Kasumi-1 (cell line): ENCODE measurements at regions not wholly inside any gene's neighbourhood (a gene's known extent, or its start where the extent isn't known, plus 50 kb on each side); places are given as distances from the start of the nearest gene placed in this dataset.
A peak's percentile ranks its signal among the peaks of the same experiment; 100 is the strongest.
"Not testable (repeated sequence)": the region's sequence is repeated elsewhere in the genome, so short reads cannot be mapped to it uniquely, and the experiment has no call there.

Source experiments
- DNase-seq, 2 experiments: peaks; one replicate each; lab custom pipeline; 2025; lab: John Stamatoyannopoulos, UW

DNA sequence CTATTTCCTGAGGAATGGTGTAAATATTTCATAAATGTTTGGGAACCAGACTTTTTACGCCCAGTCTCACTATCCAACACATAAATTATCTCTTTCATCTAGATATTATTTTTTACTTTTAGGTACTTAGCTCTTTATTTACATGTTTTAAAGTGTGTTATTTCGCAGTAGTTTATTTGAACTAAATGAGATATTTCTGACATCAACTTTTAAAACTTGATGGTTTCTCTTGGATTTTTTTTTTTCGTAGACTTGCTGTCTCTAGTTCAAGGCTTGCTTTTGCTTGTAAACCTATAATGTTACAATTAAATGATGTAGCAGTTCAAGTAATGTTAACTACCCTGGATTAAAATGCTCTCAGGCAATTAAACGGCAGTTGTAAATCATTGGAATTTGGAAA lies 241.7 kb upstream of the PDE3A start:
- no peak for DNase-seq

DNA sequence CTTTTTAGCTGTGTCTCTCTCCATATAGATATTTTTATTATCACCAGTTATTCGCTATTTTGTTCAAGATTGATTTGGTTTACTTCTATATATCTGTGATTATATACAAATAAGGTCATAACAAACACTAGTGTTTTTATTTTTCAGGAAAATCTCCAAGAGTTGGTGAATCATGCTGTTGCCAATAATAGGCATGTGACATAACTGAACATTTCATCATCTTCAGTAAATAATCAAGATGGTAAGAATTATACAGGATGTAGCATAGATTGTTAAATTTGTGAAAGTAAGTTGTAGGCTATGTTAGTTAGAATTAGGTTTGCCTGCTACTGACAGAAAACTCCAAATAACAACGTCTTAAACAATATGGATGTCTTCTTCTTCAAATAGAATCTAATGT lies 240.9 kb upstream of the PDE3A start:
- no peak for DNase-seq

DNA sequence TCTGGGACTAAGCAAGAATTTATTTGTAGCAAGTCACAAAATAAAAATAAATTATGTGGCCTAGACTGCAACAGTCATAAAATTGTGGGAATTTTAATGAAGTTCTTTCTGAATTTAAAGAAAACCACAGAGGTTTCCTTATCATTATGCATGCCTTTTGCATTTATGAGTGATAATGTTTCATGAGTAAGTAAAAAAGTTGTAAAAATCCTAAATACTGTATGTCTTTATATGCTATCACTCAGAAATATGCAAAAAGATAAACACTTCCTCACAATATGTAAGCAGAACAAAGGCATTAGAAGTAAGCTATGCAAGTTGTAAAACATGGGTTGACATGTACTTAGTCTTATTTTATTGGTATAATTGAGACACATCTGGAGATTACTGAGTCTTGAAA lies 239.4 kb upstream of the PDE3A start:
- DNase-seq: no peak

DNA sequence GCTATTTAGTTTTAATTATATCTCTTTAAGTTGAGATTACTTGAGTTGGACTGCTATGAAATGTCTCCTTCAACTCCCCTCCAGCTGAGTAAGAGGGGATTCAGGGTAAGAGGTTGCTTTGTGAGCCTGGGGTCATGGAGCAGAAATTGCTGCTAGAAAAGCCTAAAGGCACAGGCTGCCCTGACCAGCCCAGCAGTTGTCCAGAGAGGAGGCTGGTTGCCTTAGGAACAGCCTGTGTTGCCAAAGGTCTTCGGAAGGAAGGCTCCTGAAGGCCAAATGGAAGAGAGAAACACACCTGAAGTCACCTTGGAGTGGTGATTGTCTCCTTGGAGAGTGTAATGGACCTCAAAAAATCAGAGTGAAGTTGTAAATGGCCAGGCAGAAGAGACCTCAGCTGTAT lies 235.5 kb upstream of the PDE3A start:
- DNase-seq: no peak

DNA sequence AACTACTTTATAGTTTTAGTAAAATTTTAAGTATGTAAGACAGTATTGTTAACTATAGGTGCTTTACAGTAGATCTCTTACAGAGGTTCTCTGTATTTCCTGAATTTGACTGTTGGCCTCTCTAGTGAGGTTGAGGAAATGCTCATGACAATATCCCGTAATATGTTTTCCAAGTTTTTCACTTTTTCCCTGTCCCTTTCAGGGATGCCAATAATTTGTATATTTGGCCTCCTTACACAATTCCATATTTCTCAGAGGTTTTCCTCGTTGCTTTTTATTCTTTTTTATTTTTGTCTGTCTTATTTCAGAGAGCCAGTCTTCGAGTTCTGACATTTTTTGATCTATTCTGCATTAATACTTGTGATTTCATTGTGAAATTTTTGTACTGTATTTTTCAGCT lies 233.7 kb upstream of the PDE3A start:
- no peak for DNase-seq

DNA sequence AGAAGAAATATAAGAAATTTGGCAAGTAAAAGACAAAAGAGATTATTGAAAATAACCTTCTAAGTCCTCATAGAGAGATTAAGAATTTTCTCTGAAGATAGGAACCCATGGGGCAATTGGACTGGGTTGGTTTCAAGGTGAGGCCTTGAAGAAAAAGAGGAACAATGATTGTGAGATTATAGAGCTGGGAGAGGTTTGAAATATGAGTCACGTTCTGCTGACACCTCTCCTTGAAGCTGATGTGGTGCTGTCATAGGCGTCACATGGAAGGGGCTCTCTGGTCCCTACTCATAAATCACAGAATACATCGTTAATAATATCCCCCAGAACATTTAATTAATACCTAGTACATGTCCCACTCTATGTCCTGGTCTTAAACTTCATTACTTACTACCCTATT lies 227.6 kb upstream of the PDE3A start:
- DNase-seq: no peak

DNA sequence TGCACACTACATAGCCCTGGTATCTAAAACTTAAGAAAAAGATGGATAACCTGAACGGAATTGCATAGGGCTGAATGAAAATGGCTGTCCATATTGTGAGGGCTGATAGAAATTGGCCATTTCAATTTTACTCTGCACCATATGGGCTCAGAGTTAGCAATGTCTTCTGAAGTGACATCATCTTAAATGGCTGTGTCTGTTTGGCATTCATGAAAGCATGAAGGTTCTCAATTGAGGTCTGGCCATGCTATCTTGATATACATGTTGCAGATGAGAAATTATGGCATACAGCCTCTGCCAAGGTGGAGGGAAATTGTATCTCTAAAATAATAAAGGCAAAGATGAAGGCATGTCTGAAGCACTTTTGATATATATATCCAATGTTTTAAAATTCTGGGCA lies 226.0 kb upstream of the PDE3A start:
- DNase-seq: no peak

DNA sequence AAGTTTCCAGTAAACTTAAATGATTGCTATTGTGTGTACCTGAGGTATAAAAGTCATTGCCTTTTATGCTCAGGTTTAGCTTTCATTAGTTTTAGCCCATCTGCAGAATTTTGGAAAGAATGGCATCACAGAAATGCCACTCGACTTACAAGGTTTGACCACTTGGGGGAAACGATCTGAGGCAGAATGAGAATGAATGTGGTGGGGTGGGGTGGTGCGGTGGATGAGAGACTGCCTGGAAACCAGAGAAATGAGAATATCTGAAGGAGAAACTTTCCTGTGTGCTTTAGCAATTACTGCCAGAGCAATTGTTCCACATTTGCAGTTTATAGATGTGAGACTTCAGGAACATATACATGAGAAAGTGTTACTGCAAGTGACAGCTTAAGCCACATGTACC lies 225.4 kb upstream of the PDE3A start:
- peak in 1 of 2 experiments; percentile 12 for DNase-seq

DNA sequence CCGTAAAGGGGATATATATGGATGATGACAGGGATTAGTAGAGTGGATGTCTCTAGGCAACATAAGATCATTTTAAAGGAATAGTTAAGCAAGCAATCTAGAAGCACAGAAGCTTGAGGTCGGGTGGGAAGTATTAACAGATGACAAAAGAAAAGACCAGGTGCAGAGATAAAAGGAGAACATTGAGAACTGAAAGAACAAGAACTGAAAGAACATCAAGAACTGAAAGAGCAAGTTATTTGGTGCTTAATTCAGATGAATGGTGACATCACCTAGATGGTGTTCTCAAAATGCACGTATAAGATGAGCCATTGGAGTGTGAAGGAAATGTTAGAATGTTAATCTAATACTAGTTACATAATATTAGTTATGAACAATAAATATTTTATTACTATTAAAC lies 224.0 kb upstream of the PDE3A start:
- no peak for DNase-seq

DNA sequence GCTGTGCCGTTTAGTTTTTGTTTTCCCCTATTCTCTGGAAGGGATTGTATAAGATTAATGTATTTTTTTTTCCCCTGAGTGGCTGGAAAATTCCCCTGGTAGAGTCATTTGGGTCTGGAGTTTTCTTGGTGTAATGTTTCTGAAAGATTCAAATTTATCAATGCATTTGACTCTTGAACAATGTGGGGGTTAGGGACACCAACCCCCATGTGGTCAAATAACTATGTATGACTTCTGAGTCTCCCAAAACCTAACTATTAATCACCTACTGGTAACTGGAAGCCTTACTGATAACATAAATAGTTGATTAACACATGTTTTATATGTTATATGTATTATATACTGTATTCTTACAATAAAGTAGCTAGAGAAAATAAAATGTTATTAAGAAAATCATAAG lies 220.1 kb upstream of the PDE3A start:
- no peak for DNase-seq

DNA sequence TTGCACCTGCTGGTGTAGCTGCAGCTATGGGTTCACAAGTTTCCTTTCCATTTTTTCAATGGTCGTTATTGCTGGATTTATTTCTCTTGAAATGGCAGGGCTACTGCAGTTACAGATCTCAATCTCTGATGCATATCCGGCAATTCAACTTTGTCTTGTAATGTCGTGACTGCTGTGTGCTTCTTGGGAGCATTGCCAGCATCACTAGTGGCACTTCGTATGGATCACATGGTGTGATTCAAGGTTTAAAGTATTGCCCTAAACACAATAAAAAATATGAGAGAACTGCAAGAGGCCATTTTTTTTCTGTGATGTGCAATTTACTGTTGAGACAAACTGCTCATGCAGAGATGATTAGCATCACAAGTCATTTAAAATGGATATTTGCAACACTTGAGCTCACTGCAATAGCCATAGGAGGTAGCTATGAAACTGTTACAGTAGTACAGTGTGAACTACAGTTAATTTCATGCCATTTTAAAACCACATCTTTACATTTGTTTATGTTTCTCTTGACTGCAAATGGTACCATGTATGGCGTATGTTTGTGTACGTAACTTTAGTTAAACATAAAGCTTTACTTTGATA lies 217.4 kb upstream of the PDE3A start:
- no peak for DNase-seq

DNA sequence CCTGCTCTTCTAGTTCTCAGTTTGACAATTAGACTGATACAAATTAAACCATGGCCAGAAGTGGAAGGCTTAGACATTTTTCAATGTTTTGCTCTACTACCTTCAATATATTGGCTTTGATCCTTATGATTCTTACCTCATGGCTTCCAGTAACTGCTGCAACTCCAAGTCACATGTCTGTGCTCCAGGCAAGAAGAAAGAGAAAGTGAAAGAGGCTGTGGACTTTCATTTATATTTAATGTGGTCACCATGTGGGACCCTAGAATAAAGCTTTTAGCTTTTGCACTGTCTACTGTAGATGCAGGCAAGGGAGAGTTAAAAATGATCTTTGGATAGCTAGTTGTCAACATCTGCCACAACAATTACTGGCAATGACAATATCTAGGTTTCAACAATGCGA lies 214.3 kb upstream of the PDE3A start:
- DNase-seq: peak in 1 of 2 experiments; percentile 20

DNA sequence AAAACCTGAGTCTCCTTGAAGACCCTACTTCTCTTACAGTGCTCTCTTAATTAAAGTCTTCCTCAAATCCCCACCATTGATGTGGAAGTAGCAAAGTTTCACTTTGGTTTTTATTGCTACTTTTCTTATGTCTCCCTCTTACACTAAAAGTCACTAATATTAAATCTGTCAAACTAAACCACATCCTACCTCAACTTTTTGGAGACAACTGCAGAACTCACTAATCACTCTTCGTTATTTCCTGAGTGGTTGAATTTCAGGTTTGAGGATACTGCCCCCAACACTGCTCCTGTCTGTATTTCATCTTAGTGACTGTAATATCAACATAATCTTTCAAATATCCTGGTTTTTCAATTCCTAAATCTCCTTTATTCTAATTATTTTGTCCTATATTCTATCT lies 213.0 kb upstream of the PDE3A start:
- peak in 1 of 2 experiments; percentile 2 for DNase-seq

DNA sequence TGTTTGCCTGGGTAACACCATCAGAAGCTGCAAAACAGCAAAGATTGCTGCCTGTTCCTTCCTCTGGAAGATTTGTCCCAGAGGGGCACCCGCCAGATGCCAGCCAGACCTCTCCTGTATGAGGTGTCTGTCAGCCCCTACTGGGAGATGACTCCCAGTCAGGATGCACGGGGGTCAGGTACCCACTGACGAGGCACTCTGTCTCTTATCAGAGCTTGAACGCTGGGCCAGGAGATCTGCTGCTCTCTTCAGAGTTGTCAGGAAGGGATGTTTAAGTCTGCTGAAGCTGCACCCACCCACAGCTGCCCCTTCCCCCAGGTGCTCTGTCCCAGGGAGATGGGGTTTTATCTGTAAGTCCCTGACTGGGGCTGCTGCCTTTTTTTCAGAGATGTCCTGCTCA lies 207.4 kb upstream of the PDE3A start:
- not testable (repeated sequence) for DNase-seq

DNA sequence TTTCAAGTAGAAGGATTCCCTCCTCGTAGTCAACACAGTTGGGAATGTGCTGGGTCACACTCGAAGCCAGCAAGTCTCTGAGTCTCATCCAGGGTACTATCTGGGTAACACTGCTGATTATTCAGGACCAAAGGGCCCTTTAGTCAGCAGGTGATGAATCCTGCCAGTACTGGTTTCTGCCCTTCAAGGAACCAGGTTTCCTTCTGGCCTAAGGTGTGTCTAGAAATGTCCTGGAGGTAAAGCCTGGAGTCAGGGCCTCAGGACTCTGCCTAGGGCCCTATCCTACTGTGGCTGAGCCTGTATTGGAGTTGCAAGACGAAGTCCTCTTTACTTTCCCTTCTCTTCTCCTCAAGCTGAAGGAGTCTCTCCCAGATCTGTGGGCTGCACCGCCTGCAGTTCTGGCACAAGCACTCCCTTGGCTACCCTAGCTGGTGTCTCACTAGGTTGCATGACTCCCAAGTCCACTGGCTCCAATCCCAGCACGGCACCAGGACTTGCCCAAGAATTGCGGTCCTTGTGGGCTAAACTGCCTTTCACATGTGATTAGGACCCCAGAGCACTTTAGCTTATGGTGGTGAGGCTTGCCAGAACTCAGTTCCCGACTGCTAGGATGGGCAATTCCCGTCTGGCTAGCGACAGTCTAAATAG lies 193.7 kb upstream of the PDE3A start:
- no peak for DNase-seq

DNA sequence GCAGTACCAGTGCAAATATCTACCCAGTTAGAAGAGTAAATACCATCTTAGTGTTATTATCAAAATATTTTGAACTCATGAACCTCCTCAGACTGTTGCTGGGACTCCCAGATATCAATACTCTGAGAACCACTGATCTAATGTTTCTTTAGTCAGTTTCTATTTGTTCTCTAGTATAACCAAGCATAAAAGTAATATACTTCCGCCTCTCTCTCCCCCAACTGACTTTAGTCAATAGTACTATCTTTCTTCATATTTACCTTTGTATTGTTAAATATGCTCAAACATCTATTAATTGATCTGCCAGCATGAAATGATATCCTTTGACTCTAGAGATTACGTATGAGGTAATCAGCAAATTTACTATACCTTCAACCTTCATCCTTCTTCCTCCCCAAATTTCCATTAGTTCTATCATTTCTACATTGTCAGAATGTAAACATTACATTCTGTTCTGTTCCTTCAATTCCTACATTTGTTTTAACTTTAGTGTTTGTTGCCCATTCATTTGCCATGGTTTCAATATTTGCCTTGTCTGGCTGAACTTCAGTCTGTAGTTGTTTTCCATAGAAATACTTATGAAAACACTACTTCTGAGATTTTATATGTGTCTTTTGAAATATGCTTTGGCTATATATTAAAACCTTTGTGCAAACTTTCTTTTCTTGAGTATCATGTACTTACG lies 192.5 kb upstream of the PDE3A start:
- no peak for DNase-seq

DNA sequence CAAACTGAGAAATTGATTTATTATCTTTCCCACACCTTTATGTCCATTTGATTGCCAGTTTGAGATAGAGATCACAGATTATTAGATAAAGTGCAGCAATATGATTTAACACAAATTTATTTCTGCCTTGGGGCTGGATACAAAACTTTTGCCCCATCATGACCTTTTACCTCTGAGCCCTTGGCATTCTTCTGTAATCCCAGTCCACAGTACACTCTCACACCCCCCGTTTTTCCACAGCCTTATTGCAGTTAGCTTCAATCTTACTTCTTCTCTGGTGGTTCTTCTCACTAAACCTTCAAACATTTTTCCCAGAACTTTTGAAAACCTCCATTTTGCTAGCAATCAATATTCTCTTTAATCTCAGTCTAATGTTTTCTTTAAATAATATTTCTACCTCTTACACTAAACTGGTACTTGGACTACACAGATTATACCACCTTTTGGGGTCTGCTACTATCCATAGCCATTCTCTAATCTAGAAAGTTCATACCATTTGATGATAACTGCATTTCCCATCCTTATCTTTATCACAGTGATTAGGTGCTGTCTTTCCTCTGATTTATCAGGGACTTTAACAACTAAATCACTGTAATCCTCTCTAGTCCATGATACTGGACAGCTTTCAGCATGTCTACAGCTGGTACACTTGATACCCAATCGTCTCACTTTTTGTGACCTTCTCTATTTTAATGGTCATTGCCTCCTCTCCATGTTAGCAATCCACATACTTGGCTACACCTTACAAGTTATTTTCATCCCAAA lies 186.7 kb upstream of the PDE3A start:
- no peak for DNase-seq

DNA sequence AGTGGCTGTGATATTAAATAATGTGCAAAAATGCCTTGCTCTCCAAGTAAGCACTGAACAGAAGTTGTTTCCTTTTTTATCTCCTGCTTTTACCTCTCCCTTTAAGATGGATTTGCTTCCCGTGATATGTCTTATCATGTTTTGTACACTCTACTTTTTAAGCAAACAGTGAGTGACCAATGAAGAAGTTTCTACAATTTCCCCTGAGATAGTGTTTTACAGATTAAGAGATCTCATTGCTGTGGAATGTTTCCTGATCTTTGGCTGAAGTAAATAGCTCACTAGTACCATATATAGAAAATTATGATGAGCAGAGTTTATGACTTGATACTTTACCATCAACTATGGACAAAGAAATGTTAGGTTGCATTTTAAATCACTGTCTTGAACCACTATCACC lies 184.8 kb upstream of the PDE3A start:
- no peak for DNase-seq

DNA sequence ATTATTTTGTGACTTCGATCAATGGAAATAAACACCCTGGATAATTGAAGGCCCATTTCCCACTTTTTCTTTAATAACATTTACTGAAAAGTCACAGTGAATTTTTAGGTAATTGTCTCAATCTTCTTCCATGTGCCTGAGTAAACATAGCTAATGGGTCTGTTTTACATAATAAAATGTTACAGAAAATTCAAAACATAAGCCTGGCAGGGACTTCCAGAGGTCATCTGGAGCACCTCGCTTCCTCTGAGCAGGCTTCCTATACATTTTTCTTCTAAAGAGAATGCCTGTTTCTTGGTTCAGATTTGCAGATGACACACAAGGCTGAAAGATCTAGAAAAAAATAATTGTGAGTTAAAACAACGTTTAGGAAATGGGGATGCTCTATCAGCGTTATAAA lies 183.8 kb upstream of the PDE3A start:
- DNase-seq: no peak

DNA sequence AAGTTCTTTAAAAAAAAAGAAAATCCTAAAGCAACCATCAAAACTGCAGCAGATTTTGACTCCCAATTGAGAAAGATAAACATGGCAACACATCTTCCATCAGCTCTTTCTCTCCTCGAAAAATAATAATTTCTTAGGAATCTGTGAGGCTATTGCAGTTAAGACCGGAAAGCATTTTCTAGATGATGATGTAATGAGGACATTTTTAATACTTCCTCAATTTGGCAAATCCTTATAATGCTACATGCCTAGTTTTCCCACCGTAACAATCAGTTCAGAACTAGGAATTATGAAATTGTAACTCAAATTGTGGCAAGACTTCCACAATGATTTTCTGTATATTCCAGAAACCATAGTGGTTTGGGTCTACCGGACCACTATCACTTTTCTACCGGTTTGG lies 180.9 kb upstream of the PDE3A start:
- DNase-seq: no peak

DNA sequence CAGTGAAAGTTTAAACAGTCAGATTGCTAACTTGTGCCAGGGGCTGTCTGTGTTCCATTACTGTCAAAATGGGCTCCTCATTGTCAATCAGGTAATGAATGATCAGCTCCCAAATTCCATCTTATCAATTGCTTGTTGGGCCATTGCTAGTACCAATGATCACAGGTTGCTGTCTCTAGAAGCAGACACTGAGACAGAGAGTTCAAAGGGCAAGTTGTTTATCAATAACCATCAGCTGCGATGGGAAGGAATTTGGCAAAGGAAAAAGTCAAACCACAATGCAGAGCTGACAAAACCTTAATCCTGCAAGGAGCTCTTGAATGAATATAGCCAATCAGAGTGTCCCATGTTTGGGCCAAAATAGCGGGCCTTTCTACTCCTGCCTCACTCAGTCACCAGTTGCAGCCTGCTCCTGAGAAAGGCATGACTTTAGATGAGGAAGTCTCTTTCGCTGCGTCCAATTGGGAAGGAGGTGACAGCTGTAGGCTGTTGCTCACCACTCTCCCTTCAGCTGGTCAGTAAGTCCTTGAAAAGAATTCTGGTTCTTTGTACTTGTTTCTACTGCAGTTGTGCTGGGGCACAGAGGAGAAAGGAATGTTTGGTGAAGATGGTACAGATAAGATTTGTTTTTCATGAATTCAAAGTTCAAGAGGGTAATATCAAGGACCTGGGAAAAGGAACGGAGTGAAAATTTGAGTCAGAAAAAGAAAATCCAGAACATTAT lies 179.2 kb upstream of the PDE3A start:
- DNase-seq: no peak

DNA sequence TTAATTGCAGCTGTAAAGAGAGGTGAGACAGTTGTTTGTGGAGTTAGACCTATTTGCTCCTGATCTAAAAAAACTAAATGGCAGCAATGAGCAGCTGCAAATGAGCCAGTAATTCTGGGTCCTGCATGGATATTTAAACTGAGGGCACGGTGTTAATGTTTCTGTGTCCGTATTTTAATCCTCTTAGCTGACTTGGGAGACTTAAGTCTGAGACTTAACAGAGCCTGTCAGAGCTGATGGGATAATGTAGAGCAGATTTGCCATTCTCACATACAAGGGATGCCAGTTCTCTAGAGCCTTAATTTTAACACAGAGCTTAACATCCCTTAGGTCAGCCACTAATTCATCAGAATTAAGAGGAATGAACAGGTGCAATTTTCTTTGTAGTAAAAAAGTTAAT lies 178.6 kb upstream of the PDE3A start:
- DNase-seq: no peak
